ENCODE measurements at regions not wholly inside any gene's neighbourhood (a gene's known extent, or its start where the extent isn't known, plus 50 kb on each side); places are given as distances from the start of the nearest gene placed in this dataset.

DNA sequence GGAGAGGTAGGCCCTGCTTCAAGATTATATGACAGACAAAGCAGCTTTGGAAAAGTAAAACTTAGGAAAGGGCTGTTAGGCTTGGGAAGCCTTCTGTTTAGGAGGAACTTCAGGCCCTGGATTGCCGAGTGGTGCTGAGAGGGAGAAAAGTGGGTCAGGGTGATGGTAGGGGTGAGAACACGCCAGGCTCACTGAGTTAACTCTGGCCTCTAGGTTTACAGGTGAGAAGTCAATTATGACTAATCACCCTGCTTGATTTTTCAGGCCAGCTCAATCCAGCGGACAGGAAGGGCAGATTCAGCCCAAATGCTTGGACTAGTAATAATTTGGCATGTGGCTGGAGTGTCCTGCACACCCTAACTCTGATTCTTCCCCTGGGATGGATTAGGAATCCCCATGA is 365.1 kb upstream of the LMCD1 start:
- TF ChIP-seq NFIC (IDR thresholded peaks at IDR 0.05; ENCODE audit: low read depth, low read length) (no peak), SP1 (IDR thresholded peaks at IDR 0.05; ENCODE audit: low read depth, low read length) (no peak)
- TF ChIP-seq, protein P1, sequence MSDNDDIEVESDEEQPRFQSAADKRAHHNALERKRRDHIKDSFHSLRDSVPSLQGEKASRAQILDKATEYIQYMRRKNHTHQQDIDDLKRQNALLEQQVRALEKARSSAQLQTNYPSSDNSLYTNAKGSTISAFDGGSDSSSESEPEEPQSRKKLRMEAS (IDR thresholded peaks at IDR 0.05; ENCODE audit: low read depth, low read length): no peak
- TF ChIP-seq, protein P2, sequence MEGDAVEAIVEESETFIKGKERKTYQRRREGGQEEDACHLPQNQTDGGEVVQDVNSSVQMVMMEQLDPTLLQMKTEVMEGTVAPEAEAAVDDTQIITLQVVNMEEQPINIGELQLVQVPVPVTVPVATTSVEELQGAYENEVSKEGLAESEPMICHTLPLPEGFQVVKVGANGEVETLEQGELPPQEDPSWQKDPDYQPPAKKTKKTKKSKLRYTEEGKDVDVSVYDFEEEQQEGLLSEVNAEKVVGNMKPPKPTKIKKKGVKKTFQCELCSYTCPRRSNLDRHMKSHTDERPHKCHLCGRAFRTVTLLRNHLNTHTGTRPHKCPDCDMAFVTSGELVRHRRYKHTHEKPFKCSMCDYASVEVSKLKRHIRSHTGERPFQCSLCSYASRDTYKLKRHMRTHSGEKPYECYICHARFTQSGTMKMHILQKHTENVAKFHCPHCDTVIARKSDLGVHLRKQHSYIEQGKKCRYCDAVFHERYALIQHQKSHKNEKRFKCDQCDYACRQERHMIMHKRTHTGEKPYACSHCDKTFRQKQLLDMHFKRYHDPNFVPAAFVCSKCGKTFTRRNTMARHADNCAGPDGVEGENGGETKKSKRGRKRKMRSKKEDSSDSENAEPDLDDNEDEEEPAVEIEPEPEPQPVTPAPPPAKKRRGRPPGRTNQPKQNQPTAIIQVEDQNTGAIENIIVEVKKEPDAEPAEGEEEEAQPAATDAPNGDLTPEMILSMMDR (IDR thresholded peaks at IDR 0.05 in 2 of 3, conservative IDR thresholded peaks at IDR 0.05 in 1 of 3; ENCODE audit: control insufficient read depth in 2 of 3, extremely low read depth in 1 of 3, insufficient read depth in 1 of 3, low read depth in 3 of 3, low read length in 3 of 3): no peak
